A673 (cell line): ENCODE measurements at regions not wholly inside any gene's neighbourhood (a gene's known extent, or its start where the extent isn't known, plus 50 kb on each side); places are given as distances from the start of the nearest gene placed in this dataset.

ENCODE experiments used
- CTCF ChIP-seq: fragments of 300-800, 200-600 bp; sonication (generic); conservative IDR thresholded peaks from 2 replicates; pipeline ENCODE4 v1.5.1; 2017; ENCODE audit warnings: low read depth, mild to moderate bottlenecking, antibody characterized with exemption, low read length, moderate library complexity, mixed read lengths
- EZH2 ChIP-seq: fragments of 200-600 bp; sonication (generic); IDR thresholded peaks from 2 replicates; pipeline ENCODE4 v1.6.1; 2017; ENCODE audit warnings: borderline replicate concordance, low read depth, mild to moderate bottlenecking, mixed read lengths, antibody characterized with exemption, low read length; ENCODE audit not compliant: poor library complexity, severe bottlenecking

GRCh38 chr13:99688776-99689175 is 187.5 kb downstream of the TM9SF2 start:
- TF ChIP-seq CTCF (no peak), EZH2 (no peak)
